ENCODE measurements at regions not wholly inside any gene's neighbourhood (a gene's known extent, or its start where the extent isn't known, plus 50 kb on each side); places are given as distances from the start of the nearest gene placed in this dataset.

GRCh38 chr3:26768068-26768651 lies 145.6 kb downstream of the LRRC3B start:
- H3K79me2 ChIP-seq (ENCODE audit: insufficient read depth, low read length) = no peaks in the 10 kb centered on the region
- H3K36me3 ChIP-seq (replicated peaks in 1 of 2; ENCODE audit: control insufficient read depth in 1 of 2, insufficient read depth in 2 of 2, low read length in 2 of 2) = no peaks in the 10 kb centered on the region
- peak; percentile 71 for TF ChIP-seq MAFF (IDR thresholded peaks at IDR 0.05; ENCODE audit: low read depth, low read length)
- no peak for TF ChIP-seq ZNF558 (CRISPR knock-in tag; IDR thresholded peaks at IDR 0.05; ENCODE audit: borderline replicate concordance)
- peak; percentile 72 to 88 for TF ChIP-seq MAFK (conservative IDR thresholded peaks at IDR 0.05 in 1 of 2, IDR thresholded peaks at IDR 0.05 in 1 of 2; ENCODE audit: low read length in 2 of 2)
- TF ChIP-seq MAX (IDR thresholded peaks at IDR 0.05) = no peak
- no peak for TF ChIP-seq MAF1 (CRISPR knock-in tag; IDR thresholded peaks at IDR 0.05; ENCODE audit: borderline replicate concordance)
- no peak for TF ChIP-seq ZNF646 (CRISPR knock-in tag; IDR thresholded peaks at IDR 0.05)
- TF ChIP-seq SAFB2 (CRISPR knock-in tag; IDR thresholded peaks at IDR 0.05; ENCODE audit: borderline replicate concordance, low read depth) = no peak
- no peak for TF ChIP-seq ZNF616 (CRISPR knock-in tag; IDR thresholded peaks at IDR 0.05; ENCODE audit: low read depth)
- no peak for TF ChIP-seq ZFY (CRISPR knock-in tag; IDR thresholded peaks at IDR 0.05)
- no peak for TF ChIP-seq MAFG (CRISPR knock-in tag; IDR thresholded peaks at IDR 0.05)
- FAIRE-seq = no peak
- POLR2A ChIA-PET = no interaction called here
- H3K4me2 ChIP-seq (ENCODE audit: low read depth, low read length) = no peak overlapping the region
- H3K27me3 ChIP-seq (ENCODE audit: control insufficient read depth in 1 of 2, insufficient read depth in 2 of 2, low read length in 2 of 2) = no peaks in the 10 kb centered on the region
- no peak for DNase-seq (ENCODE audit: low spot score)
- no peak for ATAC-seq
- no peaks in the 10 kb centered on the region for H3K9me3 ChIP-seq (ENCODE audit: low read length)
- H3K9ac ChIP-seq (ENCODE audit: insufficient read depth, low read depth, low read length) = no peak overlapping the region
- in situ Hi-C loops (cut with HindIII; ENCODE audit: extremely low pct_ligation_motif_present, low pct_unique_long_range_greater_than_20kb) = no loop called here
- H4K20me1 ChIP-seq (ENCODE audit: insufficient read depth, low read length) = no peaks in the 10 kb centered on the region
- 13% methylated on average over 1 of the region's 1 CpG for WGBS (ENCODE audit: low lambda C conversion rate)
- H2AFZ ChIP-seq (ENCODE audit: low read length) = no peak overlapping the region
- intact Hi-C loops (cut with micrococcal nuclease; ENCODE audit: unreplicated experiment) = no loop called here
- CTCF ChIA-PET (ENCODE audit: low intra/inter-chr PET ratio, low total read pairs) = no interaction called here
- H3K27ac ChIP-seq (ENCODE audit: extremely low read length, insufficient read depth, low read length) = no peak overlapping the region
- no peaks in the 10 kb centered on the region for H3K4me1 ChIP-seq (ENCODE audit: insufficient read depth, low read length)
- BruUV-seq (replicated peaks) = no TSS peak
- no peak overlapping the region for H3K4me3 ChIP-seq (replicated peaks in 1 of 3; ENCODE audit: insufficient read depth in 1 of 3, low read depth in 2 of 3, low read length in 3 of 3)

All from HepG2 (cell line).